Activated CD8-positive, alpha-beta T cell treated with anti-CD3 and anti-CD28 coated beads for 36 hours (primary cell): ENCODE measurements at regions not wholly inside any gene's neighbourhood (a gene's known extent, or its start where the extent isn't known, plus 50 kb on each side); places are given as distances from the start of the nearest gene placed in this dataset.

ENCODE experiments used
- ATAC-seq: fragments of 200-7000 bp; cut with Tn5 transposase; one replicate; pipeline ENCODE4 v1.10.0; 2021; ENCODE audit warnings: mild to moderate bottlenecking, moderate library complexity
- CTCF ChIA-PET: fragments of 350-600 bp; sonication (Branson Sonifier 250); formaldehyde crosslinking; loops from one replicate; lab custom pipeline; 2021; ENCODE audit warnings: antibody characterized with exemption; lab: Charles Lee
- POLR2A ChIA-PET: fragments of 350-600 bp; sonication (Branson Sonifier 250); formaldehyde crosslinking; loops from one replicate; lab custom pipeline; 2021; ENCODE audit warnings: antibody characterized with exemption; lab: Charles Lee
- DNase-seq: peaks from one replicate; pipeline ENCODE4 v3.0.0-alpha.2; 2020
- H3K27ac Mint-ChIP-seq: one replicate; pipeline ENCODE4 v1.8.0; 2021; ENCODE audit warnings: mild to moderate bottlenecking, mixed read lengths
- H3K27me3 Mint-ChIP-seq: one replicate; pipeline ENCODE4 v1.8.0; 2021; ENCODE audit warnings: mixed read lengths
- H3K36me3 Mint-ChIP-seq: one replicate; pipeline ENCODE4 v1.8.0; 2021; ENCODE audit warnings: low read depth, mixed read lengths
- H3K4me1 Mint-ChIP-seq: one replicate; pipeline ENCODE4 v1.8.0; 2021; ENCODE audit warnings: low read depth, mixed read lengths
- H3K4me3 Mint-ChIP-seq: one replicate; pipeline ENCODE4 v1.8.0; 2021; ENCODE audit warnings: mild to moderate bottlenecking, moderate library complexity, mixed read lengths
- H3K9me3 Mint-ChIP-seq: one replicate; pipeline ENCODE4 v1.8.0; 2021; ENCODE audit warnings: mixed read lengths
- CTCF ChIP-seq: fragments of 200-600 bp; IDR thresholded peaks from one replicate; pipeline ENCODE4 v1.8.0; 2022; ENCODE audit warnings: antibody characterized with exemption, mild to moderate bottlenecking
- intact Hi-C: fragments of 100-400 bp; cut with micrococcal nuclease; formaldehyde crosslinking; loops from one replicate; pipeline ENCODE4 v1.10.0; 2022

- ATAC-seq (peak; percentile 88), DNase-seq (peak; percentile 62)
- intact Hi-C loops: no loop called here
- Mint-ChIP-seq H3K4me3 (peak overlapping the region; percentile 92), H3K27me3 (no peaks in the 10 kb centered on the region), H3K36me3 (peaks cover 15% of the 10 kb centered on the region), H3K4me1 (peaks cover 31% of the 10 kb centered on the region), H3K27ac (peak overlapping the region; percentile 94), H3K9me3 (peaks cover 15% of the 10 kb centered on the region)
- POLR2A ChIA-PET: no interaction called here
- CTCF ChIA-PET: no interaction called here
- no peak for TF ChIP-seq CTCF
Observed at GRCh38 chr14:85934123-85934885, 404.4 kb downstream of the FLRT2 start.

GRCh38 chr14:85921241-85921640 lies 391.3 kb downstream of the FLRT2 start:
- POLR2A ChIA-PET: no interaction called here
- CTCF ChIA-PET: interaction anchor here (1.4 kb wide), 1 partner anchor 12 kb away, joined by 4 read pairs; no protein-coding TSS in a partner anchor
- Mint-ChIP-seq H3K36me3 (no peaks in the 10 kb centered on the region), H3K27me3 (peaks cover 3% of the 10 kb centered on the region), H3K4me1 (no peaks in the 10 kb centered on the region), H3K9me3 (no peaks in the 10 kb centered on the region), H3K4me3 (no peak overlapping the region), H3K27ac (no peak overlapping the region)
- no peak for ATAC-seq
- DNase-seq: no peak
- intact Hi-C loops: no loop called here
- no peak for TF ChIP-seq CTCF

GRCh38 chr14:85917716-85918115 lies 387.8 kb downstream of the FLRT2 start:
- peaks cover 3% of the 10 kb centered on the region for H3K27me3 Mint-ChIP-seq
- ATAC-seq (no peak), DNase-seq (no peak)
- intact Hi-C loops: no loop called here
- TF ChIP-seq CTCF: no peak
- no peaks in the 10 kb centered on the region for H3K9me3 Mint-ChIP-seq
- no peak overlapping the region for H3K27ac Mint-ChIP-seq
- ChIA-PET CTCF (no interaction called here), POLR2A (no interaction called here)
- no peak overlapping the region for H3K4me3 Mint-ChIP-seq
- H3K4me1 Mint-ChIP-seq: no peaks in the 10 kb centered on the region
- H3K36me3 Mint-ChIP-seq: no peaks in the 10 kb centered on the region

GRCh38 chr14:85915711-85916110 lies 385.8 kb downstream of the FLRT2 start:
- CTCF ChIA-PET: no interaction called here
- Mint-ChIP-seq H3K27ac (no peak overlapping the region), H3K36me3 (no peaks in the 10 kb centered on the region), H3K4me3 (no peak overlapping the region), H3K9me3 (no peaks in the 10 kb centered on the region), H3K4me1 (no peaks in the 10 kb centered on the region), H3K27me3 (peaks cover 3% of the 10 kb centered on the region)
- TF ChIP-seq CTCF: no peak
- ATAC-seq (no peak), DNase-seq (no peak)
- POLR2A ChIA-PET: no interaction called here
- intact Hi-C loops: no loop called here

GRCh38 chr14:85912141-85912540 lies 382.2 kb downstream of the FLRT2 start:
- CTCF ChIA-PET: no interaction called here
- H3K27ac Mint-ChIP-seq: no peak overlapping the region
- no peaks in the 10 kb centered on the region for H3K4me1 Mint-ChIP-seq
- no peaks in the 10 kb centered on the region for H3K9me3 Mint-ChIP-seq
- POLR2A ChIA-PET: no interaction called here
- no peak overlapping the region for H3K4me3 Mint-ChIP-seq
- DNase-seq (no peak), ATAC-seq (no peak)
- intact Hi-C loops: no loop called here
- H3K27me3 Mint-ChIP-seq: no peaks in the 10 kb centered on the region
- no peak for TF ChIP-seq CTCF
- no peaks in the 10 kb centered on the region for H3K36me3 Mint-ChIP-seq
